Thyroid gland (tissue), 4 donors: ENCODE measurements at regions not wholly inside any gene's neighbourhood (a gene's known extent, or its start where the extent isn't known, plus 50 kb on each side); places are given as distances from the start of the nearest gene placed in this dataset.

ENCODE experiments used
- CTCF ChIP-seq, 6 experiments: fragments of 200-600 bp in 3 of 6; fragments of 450-650 bp in 3 of 6; sonication (generic) in 3 of 6; IDR thresholded peaks; one replicate each; pipeline ENCODE4 v1.5.1; 2016 to 2019; ENCODE audit warnings: antibody characterized with exemption in 6 of 6, mild to moderate bottlenecking in 2 of 6, inconsistent platforms in 1 of 6, moderate library complexity in 1 of 6
- POLR2A ChIP-seq, 2 donors: fragments of 450-650 bp; IDR thresholded peaks; one replicate each; pipeline ENCODE4 v1.6.1; 2017; ENCODE audit warnings: antibody characterized with exemption in 2 of 2, mild to moderate bottlenecking in 2 of 2, moderate library complexity in 1 of 2

DNA sequence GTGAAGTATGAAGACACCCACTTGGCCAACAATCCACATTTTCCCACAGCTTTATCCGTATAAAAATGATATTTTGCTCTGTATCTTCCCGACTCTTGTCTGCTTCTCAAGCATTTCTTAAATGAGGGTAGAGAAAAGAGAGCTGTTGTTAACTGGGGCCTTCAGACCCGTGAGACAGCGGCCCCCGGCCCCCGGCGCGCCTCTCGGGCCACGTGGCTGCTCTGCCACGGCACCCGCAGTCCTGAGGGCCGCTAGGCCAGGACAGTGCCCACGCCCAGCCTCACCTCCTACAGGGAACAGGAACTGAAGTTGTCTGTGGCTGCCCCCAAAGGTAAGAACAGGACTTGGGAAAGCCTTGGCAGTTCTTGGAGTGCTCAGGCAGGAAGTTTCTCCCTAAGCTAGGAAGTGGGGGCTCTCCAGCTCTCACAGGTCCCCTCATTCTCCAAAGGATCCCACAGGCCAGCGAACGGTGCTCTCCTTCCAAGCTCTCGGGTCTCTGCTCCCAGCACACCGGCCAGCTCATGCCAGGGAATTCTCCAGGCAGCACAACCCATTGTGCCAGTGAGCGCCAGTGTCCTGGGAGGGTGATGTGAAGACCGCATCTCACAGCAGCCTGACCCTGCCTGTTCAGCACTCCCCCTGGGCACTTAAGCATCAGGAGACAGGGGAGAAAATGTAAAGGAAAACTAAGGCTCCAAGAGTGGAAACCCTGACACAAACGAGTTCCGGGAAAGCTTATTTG, 230.3 kb upstream of the PFKP start:
- TF ChIP-seq POLR2A (IDR thresholded peaks at IDR 0.05): no peak
- no peak for TF ChIP-seq CTCF (IDR thresholded peaks at IDR 0.05)
